GM11168 (cell line): ENCODE measurements at regions not wholly inside any gene's neighbourhood (a gene's known extent, or its start where the extent isn't known, plus 50 kb on each side); places are given as distances from the start of the nearest gene placed in this dataset.
"Not testable (repeated sequence)": the region's sequence is repeated elsewhere in the genome, so short reads cannot be mapped to it uniquely, and the experiment has no call there.

Experiments
- in situ Hi-C: fragments of 300-500 bp; cut with MboI; formaldehyde crosslinking; loops from one replicate; pipeline ENCODE4 v1.12.0; 2022; ENCODE audit warnings: low sequenced_read_pairs; ENCODE audit not compliant: unreplicated experiment

- in situ Hi-C loops, result no loop called here
These were observed 113.2 kb upstream of the SNX2 start for GRCh38 chr5:122661496-122662180.

GRCh38 chr5:122665051-122665450, 109.8 kb upstream of the SNX2 start:
- in situ Hi-C loops, result no loop called here

- in situ Hi-C loops, result no loop called here
These were observed 106.3 kb upstream of the SNX2 start for GRCh38 chr5:122668552-122668951.

DNA sequence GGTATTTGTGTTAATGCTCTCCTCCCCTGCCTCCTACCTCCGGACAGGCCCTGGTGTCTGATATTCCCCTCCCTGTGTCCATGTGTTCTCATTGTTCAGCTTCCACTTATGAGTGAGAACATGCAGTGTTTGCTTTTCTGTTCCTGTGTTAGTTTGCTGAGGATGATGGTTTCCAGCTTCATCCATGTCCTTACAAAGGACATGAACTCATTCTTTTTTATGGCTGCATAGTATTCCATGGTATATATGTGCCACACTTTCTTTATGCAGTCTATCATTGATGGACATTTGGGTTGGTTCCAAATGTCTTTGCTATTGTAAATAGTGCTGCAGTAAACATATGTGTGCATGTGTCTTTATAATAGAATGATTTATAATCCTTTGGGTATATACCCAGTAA, 105.2 kb upstream of the SNX2 start:
- in situ Hi-C loops, result not testable (repeated sequence)

- in situ Hi-C loops, result no loop called here
These were observed 101.5 kb upstream of the SNX2 start for GRCh38 chr5:122673343-122673742.

DNA sequence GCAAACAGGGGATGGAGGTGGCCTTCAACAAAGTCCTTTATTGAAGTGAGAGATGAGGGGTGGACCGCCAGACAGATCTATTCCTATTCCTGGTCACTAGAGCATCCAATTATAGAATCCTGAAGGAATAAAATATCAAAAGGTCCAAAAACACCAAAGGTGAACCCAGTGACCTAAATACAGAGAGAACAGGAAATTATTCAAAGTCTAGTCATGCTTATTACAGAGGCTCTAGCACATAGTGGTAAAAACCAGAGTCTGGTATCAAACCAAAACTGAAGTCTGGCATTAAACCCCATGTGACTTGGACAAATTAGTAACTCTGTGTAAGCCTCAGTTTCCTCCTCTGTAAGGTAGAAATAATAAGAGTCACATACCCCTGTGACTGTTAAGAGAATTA, 100.5 kb upstream of the SNX2 start:
- in situ Hi-C loops, result no loop called here

DNA sequence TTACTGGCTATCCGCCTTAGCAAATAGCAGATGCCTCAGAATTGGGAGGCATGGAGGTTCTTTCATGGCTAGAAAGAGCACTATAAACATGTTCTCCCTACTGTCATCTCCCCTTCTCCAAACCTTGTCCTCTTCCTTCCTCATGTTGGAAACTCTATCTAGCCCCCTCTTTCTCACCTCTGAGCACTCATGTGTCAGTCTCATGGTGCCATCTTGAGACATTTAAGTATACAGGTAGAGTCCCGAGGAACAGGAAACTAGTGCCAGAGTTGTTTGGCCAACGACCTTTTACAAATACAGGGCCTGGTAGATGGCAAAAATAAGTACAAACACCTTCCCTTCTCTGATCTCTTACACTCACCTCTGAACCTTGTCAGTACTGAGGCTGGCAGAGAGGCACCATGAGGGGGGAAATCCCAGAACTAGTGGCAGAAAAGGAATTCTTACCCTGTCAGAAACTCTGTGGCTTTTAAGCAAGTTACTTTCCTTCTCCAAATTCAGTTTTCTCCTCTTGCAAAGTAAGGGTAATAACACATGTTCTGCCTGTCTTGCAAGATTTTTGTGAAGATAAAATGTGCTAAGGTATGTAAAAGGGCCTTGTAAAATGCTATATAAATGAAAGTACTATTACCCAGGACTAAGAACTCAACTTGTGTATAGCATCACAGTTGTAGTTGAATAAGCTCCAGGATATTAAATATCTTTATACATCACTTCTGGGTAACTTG, 94.1 kb upstream of the SNX2 start:
- in situ Hi-C loops, result no loop called here

DNA sequence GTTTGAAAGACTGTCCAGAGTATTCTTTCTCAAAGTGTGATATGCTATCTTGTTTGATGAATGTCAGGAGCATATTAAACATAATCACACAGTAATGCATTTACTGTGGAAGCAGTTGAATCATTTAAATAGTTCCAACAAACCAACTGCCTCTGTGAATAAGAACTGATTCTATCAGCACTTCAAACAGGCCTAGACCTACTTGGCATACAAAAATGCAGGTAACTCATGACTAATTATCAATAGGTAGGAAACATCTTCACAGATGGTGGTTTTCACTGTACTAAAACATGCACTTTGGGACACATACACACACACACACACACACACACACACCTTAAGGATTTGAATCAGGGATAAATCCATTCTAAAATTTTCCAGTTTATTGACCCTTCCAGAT, 91.2 kb upstream of the SNX2 start:
- in situ Hi-C loops, result no loop called here

DNA sequence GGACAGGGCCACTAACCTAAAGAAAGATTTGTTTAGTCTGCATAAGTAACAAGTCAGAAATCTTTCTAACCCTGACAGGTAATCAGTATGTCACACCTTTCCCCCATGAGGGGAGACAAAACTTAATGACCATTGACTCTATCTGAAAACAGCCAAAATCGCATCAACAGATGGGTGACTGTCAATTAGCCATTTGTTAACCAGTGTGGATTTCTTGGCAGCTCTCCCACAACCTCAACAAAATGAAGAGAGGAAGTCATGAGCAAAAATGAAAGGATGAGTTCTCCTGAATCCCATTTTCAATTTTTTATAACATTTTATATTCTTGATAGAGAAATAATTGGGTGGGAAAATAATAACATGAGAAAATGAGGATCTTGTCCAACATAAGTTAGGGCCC, 84.6 kb upstream of the SNX2 start:
- in situ Hi-C loops, result no loop called here

GRCh38 chr5:122691931-122692330, 82.9 kb upstream of the SNX2 start:
- in situ Hi-C loops, result no loop called here

DNA sequence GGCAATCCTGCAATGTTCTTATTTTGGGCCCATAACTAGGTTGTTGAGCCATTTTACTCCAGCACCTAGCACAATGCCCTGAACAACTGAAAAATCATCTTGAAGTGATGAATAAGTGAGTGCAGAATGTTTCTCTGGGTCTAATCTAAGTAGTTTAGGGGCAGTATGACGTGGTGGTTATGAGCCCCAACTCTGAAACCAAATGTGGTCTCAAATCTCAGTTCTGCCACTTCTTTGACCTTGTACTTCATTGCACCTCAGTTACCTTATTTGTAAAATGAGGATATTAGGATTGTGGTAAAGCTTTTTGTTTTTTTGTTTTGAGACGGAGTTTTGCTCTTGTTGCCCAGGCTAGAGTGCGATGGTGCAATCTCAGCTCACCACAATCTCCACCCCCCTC, 80.9 kb upstream of the SNX2 start:
- in situ Hi-C loops, result no loop called here

DNA sequence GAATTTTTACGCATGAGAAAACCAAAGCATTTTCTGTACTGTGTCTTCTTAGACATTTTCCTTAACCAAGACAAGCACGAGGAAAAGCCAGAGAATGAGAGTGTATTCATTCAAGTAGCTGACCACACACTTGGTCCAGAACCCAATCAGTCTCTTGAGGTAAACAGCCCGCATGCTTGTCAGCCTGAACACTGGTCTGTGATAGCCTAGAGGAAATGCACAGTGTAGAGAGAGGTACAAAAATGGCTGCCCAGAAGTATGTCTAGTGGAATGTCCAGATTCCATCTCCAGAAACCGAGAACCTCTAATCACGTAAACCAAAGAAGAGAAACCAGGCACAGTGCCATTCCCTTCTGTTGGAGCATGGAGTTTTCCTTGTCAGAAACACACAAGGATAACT, 80.0 kb upstream of the SNX2 start:
- in situ Hi-C loops, result no loop called here

- in situ Hi-C loops, result not testable (repeated sequence)
These were observed 78.1 kb upstream of the SNX2 start for GRCh38 chr5:122696735-122697134.

DNA sequence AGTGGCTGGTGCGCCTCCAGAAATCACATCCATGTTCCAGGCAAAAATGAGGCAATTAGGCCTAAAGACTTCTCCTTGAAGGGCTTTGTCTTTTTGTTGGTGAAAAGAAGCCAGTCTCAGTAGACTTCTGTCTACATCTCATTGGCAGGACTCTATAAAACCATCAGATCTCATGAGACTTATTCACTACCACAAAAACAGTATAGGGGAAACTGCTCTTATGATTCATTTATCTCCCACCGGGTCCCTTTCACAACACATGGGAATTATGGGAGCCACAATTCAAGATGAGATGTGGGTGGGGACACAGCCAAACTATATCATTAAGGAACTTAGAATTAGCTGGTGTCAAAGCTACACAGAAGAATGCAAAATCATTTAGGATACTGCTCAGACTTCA, 77.7 kb upstream of the SNX2 start:
- in situ Hi-C loops, result no loop called here

DNA sequence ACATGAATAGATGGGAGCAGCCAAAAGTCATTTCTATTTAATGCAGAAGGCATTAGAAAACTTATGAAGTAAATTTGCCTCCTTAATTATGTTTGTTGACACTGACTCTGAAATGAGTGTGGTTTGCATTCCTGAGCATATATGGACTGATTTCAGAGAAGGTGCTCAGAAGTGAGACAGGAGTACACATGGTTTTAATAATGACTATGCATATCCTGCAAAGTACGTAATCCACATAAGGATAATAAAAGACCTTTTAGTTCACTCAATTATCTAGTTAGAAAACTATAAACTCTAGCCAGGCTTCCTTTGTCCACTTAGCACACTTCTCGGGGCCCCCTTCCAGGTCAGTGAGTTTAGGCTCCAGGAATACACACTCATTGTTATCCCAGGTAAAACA, 75.7 kb upstream of the SNX2 start:
- in situ Hi-C loops, result no loop called here

DNA sequence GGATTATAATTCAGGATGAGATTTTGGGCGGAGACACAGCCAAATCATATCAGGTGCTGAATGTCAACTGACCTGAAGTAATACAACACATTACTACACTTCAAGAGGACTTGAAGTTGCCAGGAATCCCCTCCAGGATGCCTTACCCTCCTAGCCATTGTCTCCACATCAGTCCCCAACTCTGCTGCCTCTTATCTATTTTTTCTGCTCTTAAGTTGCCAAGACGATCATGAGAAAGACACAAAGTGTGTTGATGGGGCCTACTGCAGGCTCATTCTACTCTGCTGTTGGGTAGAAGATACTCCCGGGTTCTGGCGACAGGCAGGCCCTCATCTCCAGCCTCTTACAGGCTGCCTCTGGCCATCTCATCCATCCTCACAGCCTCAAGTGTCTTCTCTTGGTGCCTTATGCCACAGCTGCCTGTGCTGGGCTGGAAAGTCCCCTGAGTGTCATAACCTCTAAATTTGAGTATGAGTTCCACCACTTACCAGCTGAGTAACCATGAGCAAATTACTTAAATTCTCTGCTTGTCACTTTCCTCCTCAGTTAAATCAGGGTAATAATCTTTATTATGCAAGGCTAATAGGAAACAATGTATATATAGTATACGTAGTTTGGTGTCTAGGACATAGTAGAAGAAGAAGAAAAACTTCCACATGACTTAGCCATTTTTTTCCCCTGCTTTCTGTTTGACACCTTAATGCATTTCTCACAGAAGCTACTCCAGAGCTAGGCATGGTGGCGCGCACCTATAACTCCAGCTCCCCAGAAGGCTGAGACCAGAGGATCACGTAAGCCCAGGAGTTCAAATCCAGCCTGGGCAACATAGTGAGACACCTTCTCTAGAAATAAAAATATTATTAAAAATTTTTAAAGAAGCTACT, 73.0 kb upstream of the SNX2 start:
- in situ Hi-C loops, result no loop called here

GRCh38 chr5:122702524-122702875, 72.4 kb upstream of the SNX2 start:
- in situ Hi-C loops, result no loop called here

GRCh38 chr5:122703203-122703602, 71.7 kb upstream of the SNX2 start:
- in situ Hi-C loops, result no loop called here

GRCh38 chr5:122704247-122705036, 70.4 kb upstream of the SNX2 start:
- in situ Hi-C loops, result no loop called here

GRCh38 chr5:122705851-122706250, 69.0 kb upstream of the SNX2 start:
- in situ Hi-C loops, result no loop called here
